Calu3 (cell line): ENCODE measurements at regions not wholly inside any gene's neighbourhood (a gene's known extent, or its start where the extent isn't known, plus 50 kb on each side); places are given as distances from the start of the nearest gene placed in this dataset.
"Not testable (repeated sequence)": the region's sequence is repeated elsewhere in the genome, so short reads cannot be mapped to it uniquely, and the experiment has no call there.

ENCODE experiments used
- BruUV-seq: library from RNA; stranded (reverse); fragments of 400-500 nt; replicated peaks from 2 replicates; lab custom pipeline; 2021; lab: Mats Ljungman, UMichigan
- CTCF ChIA-PET: fragments of 300-600 bp; sonication (Branson Sonifier 250); formaldehyde crosslinking; loops from one replicate; lab custom pipeline; 2022; ENCODE audit warnings: antibody characterized with exemption; lab: Charles Lee
- DNase-seq: peaks from one replicate; pipeline ENCODE4 v3.0.0; 2022
- H3K27ac Mint-ChIP-seq: one replicate; pipeline ENCODE4 v1.8.0; 2022; ENCODE audit warnings: mixed read lengths; ENCODE audit not compliant: unreplicated experiment
- H3K27me3 Mint-ChIP-seq: one replicate; pipeline ENCODE4 v1.8.0; 2022; ENCODE audit warnings: mixed read lengths; ENCODE audit not compliant: unreplicated experiment
- H3K36me3 Mint-ChIP-seq: one replicate; pipeline ENCODE4 v1.8.0; 2022; ENCODE audit warnings: mild to moderate bottlenecking, moderate library complexity, mixed read lengths; ENCODE audit not compliant: insufficient read depth, unreplicated experiment
- H3K4me1 Mint-ChIP-seq: one replicate; pipeline ENCODE4 v1.8.0; 2022; ENCODE audit warnings: mild to moderate bottlenecking, low read depth, mixed read lengths; ENCODE audit not compliant: unreplicated experiment
- H3K4me3 Mint-ChIP-seq: one replicate; pipeline ENCODE4 v1.8.0; 2022; ENCODE audit warnings: mild to moderate bottlenecking, low read depth, moderate library complexity, mixed read lengths; ENCODE audit not compliant: unreplicated experiment
- H3K9me3 Mint-ChIP-seq: one replicate; pipeline ENCODE4 v1.8.0; 2022; ENCODE audit warnings: low read depth, mixed read lengths; ENCODE audit not compliant: unreplicated experiment
- CTCF ChIP-seq: fragments of 200-600 bp; IDR thresholded peaks from one replicate; pipeline ENCODE4 v1.8.0; 2022; ENCODE audit warnings: antibody characterized with exemption; ENCODE audit not compliant: unreplicated experiment
- intact Hi-C: fragments of 100-400 bp; cut with micrococcal nuclease; formaldehyde crosslinking; loops from one replicate; pipeline ENCODE4 v1.10.0; 2022; ENCODE audit not compliant: unreplicated experiment

GRCh38 chr1:235050911-235051360, 77.7 kb downstream of the TOMM20 start:
- Mint-ChIP-seq H3K4me3 (no peak overlapping the region), H3K4me1 (no peaks in the 10 kb centered on the region), H3K27ac (no peak overlapping the region), H3K27me3 (no peaks in the 10 kb centered on the region), H3K36me3 (no peaks in the 10 kb centered on the region), H3K9me3 (no peaks in the 10 kb centered on the region)
- no peak for TF ChIP-seq CTCF
- intact Hi-C loops: no loop called here
- DNase-seq: no peak
- BruUV-seq: no TSS peak
- CTCF ChIA-PET: no interaction called here

GRCh38 chr1:235049716-235050378, 78.8 kb downstream of the TOMM20 start:
- H3K36me3 Mint-ChIP-seq, intact Hi-C loops, H3K4me3 Mint-ChIP-seq, DNase-seq, H3K27ac Mint-ChIP-seq, H3K9me3 Mint-ChIP-seq, H3K4me1 Mint-ChIP-seq, BruUV-seq, CTCF ChIA-PET, H3K27me3 Mint-ChIP-seq: not testable (repeated sequence)

GRCh38 chr1:235049217-235049616, 79.4 kb downstream of the TOMM20 start:
- no peaks in the 10 kb centered on the region for H3K36me3 Mint-ChIP-seq
- no peak overlapping the region for H3K4me3 Mint-ChIP-seq
- no peaks in the 10 kb centered on the region for H3K27me3 Mint-ChIP-seq
- intact Hi-C loops: no loop called here
- no peak for TF ChIP-seq CTCF
- no peaks in the 10 kb centered on the region for H3K4me1 Mint-ChIP-seq
- CTCF ChIA-PET: interaction anchor here (0.6 kb wide), 2 partner anchors 9 kb away, joined by 3 to 4 read pairs; no protein-coding TSS in a partner anchor
- no peak for DNase-seq
- H3K27ac Mint-ChIP-seq: no peak overlapping the region
- H3K9me3 Mint-ChIP-seq: no peaks in the 10 kb centered on the region
- no TSS peak for BruUV-seq

GRCh38 chr1:235047331-235047871, 81.2 kb downstream of the TOMM20 start:
- Mint-ChIP-seq H3K36me3 (no peaks in the 10 kb centered on the region), H3K4me1 (no peaks in the 10 kb centered on the region), H3K9me3 (no peaks in the 10 kb centered on the region), H3K4me3 (no peak overlapping the region), H3K27me3 (no peaks in the 10 kb centered on the region), H3K27ac (no peak overlapping the region)
- no peak for DNase-seq
- BruUV-seq: no TSS peak
- intact Hi-C loops: no loop called here
- no peak for TF ChIP-seq CTCF
- CTCF ChIA-PET: interaction anchor here (0.5 kb wide), 1 partner anchor 584 kb away, joined by 3 read pairs; no protein-coding TSS in a partner anchor
